Spleen (tissue), 7 donors: ENCODE measurements at regions not wholly inside any gene's neighbourhood (a gene's known extent, or its start where the extent isn't known, plus 50 kb on each side); places are given as distances from the start of the nearest gene placed in this dataset.

ENCODE experiments used
- POLR2A ChIP-seq, 3 donors: fragments of 450-650 bp; IDR thresholded peaks; one replicate each; pipeline ENCODE4 v1.5.1; 2017; ENCODE audit warnings: antibody characterized with exemption in 3 of 3, mild to moderate bottlenecking in 1 of 3
- POLR2AphosphoS5 ChIP-seq, 3 donors: sonication (generic); formaldehyde crosslinking; IDR thresholded peaks; one replicate each; pipeline ENCODE4 v1.5.1; 2017; ENCODE audit warnings: antibody characterized with exemption in 3 of 3
- TF ChIP-seq, protein P1 (sequence below), 11 experiments: fragments of 200-600 bp in 7 of 11; fragments of 450-650 bp in 4 of 11; sonication (generic) in 4 of 11; IDR thresholded peaks in 8 of 11; conservative IDR thresholded peaks in 3 of 11; 1 replicate in 7 of 11; 2 replicates in 4 of 11; pipeline versions ENCODE4 v1.4.0 to v1.8.0; 2016 to 2021; ENCODE audit warnings: antibody characterized with exemption in 11 of 11, inconsistent platforms in 4 of 11, mild to moderate bottlenecking in 1 of 11
- donor health status: DM: no; HTN: no; CAD: no; lungs with moderate emphysema.
- donor health status: DM: no; HTN: no; CAD: no.
- donor health status: DM: no; HTN: no; CAD: no.

DNA sequence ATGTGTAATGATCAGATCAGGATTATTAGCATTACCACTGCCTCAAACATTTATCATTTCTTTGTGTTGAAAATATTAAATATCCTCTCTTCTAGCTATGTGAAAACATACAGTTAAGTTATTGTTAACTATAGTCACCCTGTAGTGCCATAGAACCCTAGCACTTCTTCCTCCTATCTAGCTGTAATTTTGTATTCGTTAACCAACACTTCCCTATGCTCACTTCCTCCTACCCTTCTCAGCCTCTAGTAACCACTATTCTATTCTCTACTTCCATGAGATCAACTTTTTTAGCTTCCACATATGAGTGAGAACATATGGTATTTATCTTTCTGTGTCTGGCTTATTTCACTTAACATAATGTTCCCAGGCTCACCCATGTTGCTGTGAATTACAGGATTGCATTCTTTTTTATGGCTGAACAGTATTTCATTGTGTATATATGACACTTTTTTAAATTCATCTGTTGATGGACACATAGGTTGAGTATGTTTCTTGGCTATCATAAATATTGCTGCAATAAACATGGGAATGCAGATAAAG, 132.7 kb upstream of the RHOBTB1 start:
- TF ChIP-seq, protein P1, sequence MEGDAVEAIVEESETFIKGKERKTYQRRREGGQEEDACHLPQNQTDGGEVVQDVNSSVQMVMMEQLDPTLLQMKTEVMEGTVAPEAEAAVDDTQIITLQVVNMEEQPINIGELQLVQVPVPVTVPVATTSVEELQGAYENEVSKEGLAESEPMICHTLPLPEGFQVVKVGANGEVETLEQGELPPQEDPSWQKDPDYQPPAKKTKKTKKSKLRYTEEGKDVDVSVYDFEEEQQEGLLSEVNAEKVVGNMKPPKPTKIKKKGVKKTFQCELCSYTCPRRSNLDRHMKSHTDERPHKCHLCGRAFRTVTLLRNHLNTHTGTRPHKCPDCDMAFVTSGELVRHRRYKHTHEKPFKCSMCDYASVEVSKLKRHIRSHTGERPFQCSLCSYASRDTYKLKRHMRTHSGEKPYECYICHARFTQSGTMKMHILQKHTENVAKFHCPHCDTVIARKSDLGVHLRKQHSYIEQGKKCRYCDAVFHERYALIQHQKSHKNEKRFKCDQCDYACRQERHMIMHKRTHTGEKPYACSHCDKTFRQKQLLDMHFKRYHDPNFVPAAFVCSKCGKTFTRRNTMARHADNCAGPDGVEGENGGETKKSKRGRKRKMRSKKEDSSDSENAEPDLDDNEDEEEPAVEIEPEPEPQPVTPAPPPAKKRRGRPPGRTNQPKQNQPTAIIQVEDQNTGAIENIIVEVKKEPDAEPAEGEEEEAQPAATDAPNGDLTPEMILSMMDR (IDR thresholded peaks at IDR 0.05 in 8 of 11, conservative IDR thresholded peaks at IDR 0.05 in 3 of 11): no peak
- TF ChIP-seq POLR2A (IDR thresholded peaks at IDR 0.05): no peak
- TF ChIP-seq POLR2AphosphoS5 (IDR thresholded peaks at IDR 0.05): no peak
